PFSK-1 (cell line): ENCODE measurements at regions not wholly inside any gene's neighbourhood (a gene's known extent, or its start where the extent isn't known, plus 50 kb on each side); places are given as distances from the start of the nearest gene placed in this dataset.

ENCODE experiments used
- FOXP2 ChIP-seq: optimal IDR thresholded peaks from 2 replicates; pipeline ENCODE3; 2011; ENCODE audit warnings: borderline replicate concordance, control low read depth, inconsistent platforms; ENCODE audit not compliant: insufficient read depth; ENCODE audit errors: extremely low read length, extremely low read depth
- POLR2AphosphoS5 ChIP-seq: IDR thresholded peaks from 2 replicates; pipeline ENCODE4 v1.6.1; 2012; ENCODE audit warnings: low read depth, mild to moderate bottlenecking, control low read depth, low read length, moderate library complexity
- REST ChIP-seq, 2 experiments: IDR thresholded peaks; 2 replicates each; pipeline versions ENCODE4 v1.6.1 to v1.8.0; 2011 to 2012; ENCODE audit warnings: low read depth in 2 of 2, low read length in 2 of 2, control low read depth in 1 of 2, inconsistent platforms in 1 of 2, mild to moderate bottlenecking in 1 of 2, moderate library complexity in 1 of 2; ENCODE audit not compliant: insufficient read depth in 1 of 2
- SIN3A ChIP-seq: IDR thresholded peaks from 2 replicates; pipeline ENCODE4 v1.6.1; 2012; ENCODE audit warnings: mild to moderate bottlenecking, low read length, moderate library complexity, borderline replicate concordance; ENCODE audit not compliant: insufficient read depth
- TAF1 ChIP-seq: IDR thresholded peaks from 2 replicates; pipeline ENCODE4 v1.6.1; 2012; ENCODE audit warnings: low read length, control low read depth, borderline replicate concordance; ENCODE audit not compliant: insufficient read depth

- TF ChIP-seq TAF1 = no peak
- TF ChIP-seq FOXP2 = no peak
- TF ChIP-seq REST (IDR thresholded peaks at IDR 0.05; ENCODE audit: insufficient read depth in 1 of 2, low read depth in 2 of 2, low read length in 2 of 2) = no peak
- no peak for TF ChIP-seq SIN3A
- no peak for TF ChIP-seq POLR2AphosphoS5
These were observed 99.2 kb upstream of the KCNK2 start for GRCh38 chr1:214983126-214983869.

- TF ChIP-seq TAF1 (no peak), FOXP2 (no peak), SIN3A (no peak), POLR2AphosphoS5 (no peak), REST (IDR thresholded peaks at IDR 0.05; ENCODE audit: insufficient read depth in 1 of 2, low read depth in 2 of 2, low read length in 2 of 2) (no peak)
These were observed 93.2 kb upstream of the KCNK2 start for GRCh38 chr1:214989341-214989740.

GRCh38 chr1:214990619-214991018, 91.9 kb upstream of the KCNK2 start:
- no peak for TF ChIP-seq TAF1
- no peak for TF ChIP-seq FOXP2
- TF ChIP-seq REST (IDR thresholded peaks at IDR 0.05; ENCODE audit: insufficient read depth in 1 of 2, low read depth in 2 of 2, low read length in 2 of 2) = no peak
- no peak for TF ChIP-seq SIN3A
- no peak for TF ChIP-seq POLR2AphosphoS5

GRCh38 chr1:214991691-214992315, 90.7 kb upstream of the KCNK2 start:
- TF ChIP-seq REST (IDR thresholded peaks at IDR 0.05; ENCODE audit: insufficient read depth in 1 of 2, low read depth in 2 of 2, low read length in 2 of 2) (no peak), FOXP2 (no peak), POLR2AphosphoS5 (no peak), TAF1 (no peak), SIN3A (no peak)
